ENCODE measurements at regions not wholly inside any gene's neighbourhood (a gene's known extent, or its start where the extent isn't known, plus 50 kb on each side); places are given as distances from the start of the nearest gene placed in this dataset.

GRCh38 chr5:147174671-147175265, 60.1 kb upstream of the STK32A start:
- RAD21 ChIA-PET (ENCODE audit: low non-redundant PET in 1 of 2, low total read pairs in 2 of 2, uncharacterized antibody in 2 of 2, unreplicated experiment in 2 of 2): no interaction called here
- H3K4me2 ChIP-seq (ENCODE audit: low read length): no peak overlapping the region

More at GRCh38 chr5:147174671-147175265, 60.1 kb upstream of the STK32A start:
- no TSS peak for BruUV-seq (replicated peaks)
- Histone ChIP-seq H3K79me2 (ENCODE audit: insufficient read depth, low read length) (no peaks in the 10 kb centered on the region), H3K9ac (ENCODE audit: low read length) (no peak overlapping the region), H3K4me1 (ENCODE audit: control insufficient read depth in 1 of 2, insufficient read depth in 2 of 2, low read length in 2 of 2) (no peaks in the 10 kb centered on the region; a peak in 1 of 4 replicates), H3K4me3 (replicated peaks in 1 of 2; ENCODE audit: low read depth in 1 of 2, low read length in 2 of 2) (no peak overlapping the region), H3K27ac (ENCODE audit: low read depth, low read length) (no peak overlapping the region), H2AFZ (ENCODE audit: low read depth, low read length, poor library complexity, severe bottlenecking) (no peak overlapping the region), H3K9me2 (ENCODE audit: insufficient read depth) (no peaks in the 10 kb centered on the region), H3K36me3 (ENCODE audit: control insufficient read depth in 1 of 2, insufficient read depth in 2 of 2, low read length in 2 of 2) (no peaks in the 10 kb centered on the region), H4K20me1 (ENCODE audit: insufficient read depth) (no peaks in the 10 kb centered on the region), H3K9me3 (ENCODE audit: control insufficient read depth in 1 of 2, insufficient read depth in 1 of 2, low read depth in 1 of 2, low read length in 2 of 2) (no peaks in the 10 kb centered on the region), H3K27me3 (ENCODE audit: insufficient read depth, low read length) (peaks cover 29% of the 10 kb centered on the region)
- CTCF ChIA-PET: interaction anchor here (1.7 kb wide), 1 partner anchor 14 kb away, joined by 5 read pairs; no protein-coding TSS in a partner anchor
- TF ChIP-seq EZH2phosphoT487 (IDR thresholded peaks at IDR 0.05; ENCODE audit: borderline replicate concordance) (no peak), CEBPB (IDR thresholded peaks at IDR 0.05; ENCODE audit: low read depth) (no peak), ZBTB33 (IDR thresholded peaks at IDR 0.05; ENCODE audit: extremely low read depth, insufficient replicate concordance, low read length) (no peak), POLR2A (IDR thresholded peaks at IDR 0.05; ENCODE audit: borderline replicate concordance, extremely low read depth, insufficient read depth, insufficient read length) (no peak), ZFX (IDR thresholded peaks at IDR 0.05) (no peak), POLR2AphosphoS5 (IDR thresholded peaks at IDR 0.05; ENCODE audit: low read depth, low read length) (no peak), CTCF (IDR thresholded peaks at IDR 0.05 in 2 of 3, conservative IDR thresholded peaks at IDR 0.05 in 1 of 3; ENCODE audit: borderline replicate concordance in 1 of 3, insufficient read depth in 1 of 3, low read depth in 2 of 3, low read length in 2 of 3) (no peak), YY1 (IDR thresholded peaks at IDR 0.05; ENCODE audit: extremely low read depth, insufficient replicate concordance, low read depth, low read length) (no peak), TCF7L2 (IDR thresholded peaks at IDR 0.05; ENCODE audit: borderline replicate concordance, extremely low read depth, insufficient read depth, insufficient read length) (no peak), JUND (IDR thresholded peaks at IDR 0.05) (no peak), SRF (IDR thresholded peaks at IDR 0.05; ENCODE audit: low read depth) (no peak), REST (IDR thresholded peaks at IDR 0.05; ENCODE audit: low read depth) (no peak)
- DNase-seq (ENCODE audit: low read depth, low spot score) (no peak), ATAC-seq (no peak)
- intact Hi-C loops (cut with micrococcal nuclease): no loop called here
- POLR2A ChIA-PET: no interaction called here
